ENCODE measurements at regions not wholly inside any gene's neighbourhood (a gene's known extent, or its start where the extent isn't known, plus 50 kb on each side); places are given as distances from the start of the nearest gene placed in this dataset.

DNA sequence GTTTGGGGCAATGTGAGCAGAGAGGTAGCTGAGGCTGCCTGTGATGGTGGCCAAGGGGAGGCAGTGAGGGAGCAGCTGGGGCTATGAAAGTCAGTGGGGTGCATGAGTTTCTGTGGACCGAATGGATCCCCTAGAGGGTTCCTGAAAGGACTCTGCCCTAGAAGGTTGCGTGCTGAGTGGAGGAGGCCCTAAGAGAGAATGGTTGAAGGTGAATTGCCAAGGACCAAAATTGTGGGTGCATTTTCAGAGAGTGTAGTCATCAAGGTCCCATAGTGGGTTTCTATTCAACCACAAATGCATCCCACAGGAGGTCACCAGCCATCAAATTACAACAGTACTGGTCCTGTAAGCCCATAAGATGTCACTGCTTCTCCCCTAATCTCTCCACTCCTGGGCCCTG is 298.3 kb downstream of the CDK5RAP2 start:
- no peak for TF ChIP-seq POLR2A (IDR thresholded peaks at IDR 0.05)
- H3K4me1 ChIP-seq, result no peaks in the 10 kb centered on the region
- no peaks in the 10 kb centered on the region for H3K27me3 ChIP-seq
- no peaks in the 10 kb centered on the region for H3K9me3 ChIP-seq
- no peak overlapping the region for H3K27ac ChIP-seq
- WGBS (ENCODE audit: insufficient coverage, low coverage, low lambda C conversion rate, missing lambda C conversion rate), result 72% methylated on average over 2 of the region's 2 CpGs
- no peak overlapping the region for H3K4me3 ChIP-seq
- no peak for ATAC-seq
- DNase-seq, result no peak
- intact Hi-C loops (cut with DNase I), result no loop called here
- H3K36me3 ChIP-seq, result no peaks in the 10 kb centered on the region

DNA sequence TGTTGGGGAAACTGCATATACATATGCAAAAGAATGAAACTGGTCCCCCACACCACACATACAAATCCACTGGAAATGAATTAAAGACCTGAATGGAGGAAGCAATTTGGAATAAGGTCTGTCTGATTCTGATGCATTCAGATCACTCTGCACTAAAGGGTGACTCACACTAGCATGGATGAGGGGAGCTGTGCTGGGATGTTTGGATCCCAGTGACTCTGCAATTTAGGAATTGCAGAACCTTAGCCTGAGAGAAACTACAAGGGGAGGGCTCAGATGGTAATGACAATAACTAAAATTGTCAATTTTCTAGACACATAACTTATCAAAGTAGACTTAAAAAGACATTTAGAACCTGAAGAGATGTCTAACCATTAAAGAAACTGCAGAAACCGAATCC is 312.0 kb downstream of the CDK5RAP2 start:
- ATAC-seq, result no peak
- TF ChIP-seq, protein P1, sequence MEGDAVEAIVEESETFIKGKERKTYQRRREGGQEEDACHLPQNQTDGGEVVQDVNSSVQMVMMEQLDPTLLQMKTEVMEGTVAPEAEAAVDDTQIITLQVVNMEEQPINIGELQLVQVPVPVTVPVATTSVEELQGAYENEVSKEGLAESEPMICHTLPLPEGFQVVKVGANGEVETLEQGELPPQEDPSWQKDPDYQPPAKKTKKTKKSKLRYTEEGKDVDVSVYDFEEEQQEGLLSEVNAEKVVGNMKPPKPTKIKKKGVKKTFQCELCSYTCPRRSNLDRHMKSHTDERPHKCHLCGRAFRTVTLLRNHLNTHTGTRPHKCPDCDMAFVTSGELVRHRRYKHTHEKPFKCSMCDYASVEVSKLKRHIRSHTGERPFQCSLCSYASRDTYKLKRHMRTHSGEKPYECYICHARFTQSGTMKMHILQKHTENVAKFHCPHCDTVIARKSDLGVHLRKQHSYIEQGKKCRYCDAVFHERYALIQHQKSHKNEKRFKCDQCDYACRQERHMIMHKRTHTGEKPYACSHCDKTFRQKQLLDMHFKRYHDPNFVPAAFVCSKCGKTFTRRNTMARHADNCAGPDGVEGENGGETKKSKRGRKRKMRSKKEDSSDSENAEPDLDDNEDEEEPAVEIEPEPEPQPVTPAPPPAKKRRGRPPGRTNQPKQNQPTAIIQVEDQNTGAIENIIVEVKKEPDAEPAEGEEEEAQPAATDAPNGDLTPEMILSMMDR (IDR thresholded peaks at IDR 0.05), result no peak
- TF ChIP-seq POLR2A (IDR thresholded peaks at IDR 0.05), result no peak
- Histone ChIP-seq H3K9me3 (no peaks in the 10 kb centered on the region), H3K27ac (no peak overlapping the region), H3K27me3 (no peaks in the 10 kb centered on the region), H3K36me3 (no peaks in the 10 kb centered on the region), H3K4me3 (no peak overlapping the region), H3K4me1 (no peaks in the 10 kb centered on the region)
- WGBS (ENCODE audit: insufficient coverage, low coverage, low lambda C conversion rate, missing lambda C conversion rate), result 53% methylated on average over 1 of the region's 1 CpG
- intact Hi-C loops (cut with DNase I), result no loop called here
- no peak for DNase-seq

DNA sequence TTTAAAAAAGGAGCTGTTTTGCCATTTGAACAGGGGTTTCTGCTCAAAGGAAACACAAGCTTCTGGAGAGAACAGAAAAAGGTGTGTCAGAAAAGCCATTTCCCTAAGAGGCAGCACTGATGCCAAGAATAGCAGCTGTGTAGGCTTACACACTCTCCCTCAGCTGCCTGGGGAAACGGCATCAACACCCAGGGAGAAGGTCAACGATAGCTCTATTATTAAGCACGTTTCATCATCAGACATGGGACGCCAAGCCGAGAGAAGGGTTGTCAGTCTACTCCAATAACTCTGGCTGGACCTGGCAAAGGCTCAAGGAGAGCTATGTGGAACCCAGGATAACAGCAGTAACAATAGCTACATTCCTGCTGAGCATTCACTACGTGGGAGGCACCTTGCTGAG is 314.2 kb downstream of the CDK5RAP2 start:
- 56% methylated on average over 6 of the region's 6 CpGs for WGBS (ENCODE audit: insufficient coverage, low coverage, low lambda C conversion rate, missing lambda C conversion rate)
- H3K36me3 ChIP-seq, result no peaks in the 10 kb centered on the region

DNA sequence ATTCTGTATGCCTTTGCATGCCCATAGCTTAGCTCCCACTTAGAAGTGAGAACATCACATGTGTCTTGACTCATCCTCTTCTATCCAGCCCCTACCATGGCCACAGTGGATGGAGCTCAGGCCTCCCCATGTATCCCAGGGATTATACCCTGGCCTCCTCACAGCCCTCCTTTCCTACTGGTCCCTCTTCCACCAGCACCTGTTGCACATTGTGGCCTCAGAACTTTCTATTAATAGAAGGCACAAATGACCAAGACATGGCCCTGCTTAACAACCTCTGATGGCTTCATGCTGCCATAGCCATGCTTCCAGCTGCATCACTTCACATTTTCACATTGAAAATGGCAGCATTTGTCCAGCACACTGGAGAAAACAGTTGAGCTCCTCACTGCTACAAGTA is 315.4 kb downstream of the CDK5RAP2 start:
- Histone ChIP-seq H3K27me3 (no peaks in the 10 kb centered on the region), H3K9me3 (no peaks in the 10 kb centered on the region), H3K4me1 (no peaks in the 10 kb centered on the region), H3K27ac (no peak overlapping the region), H3K4me3 (no peak overlapping the region), H3K36me3 (no peaks in the 10 kb centered on the region)
- DNase-seq (no peak), ATAC-seq (no peak)
- intact Hi-C loops (cut with DNase I), result no loop called here
- TF ChIP-seq, protein P1 (IDR thresholded peaks at IDR 0.05), result no peak
- no peak for TF ChIP-seq POLR2A (IDR thresholded peaks at IDR 0.05)

More for the DNA sequence above, 314.2 kb downstream of the CDK5RAP2 start:
- Histone ChIP-seq H3K27ac (no peak overlapping the region), H3K4me3 (no peak overlapping the region), H3K27me3 (no peaks in the 10 kb centered on the region), H3K9me3 (no peaks in the 10 kb centered on the region), H3K4me1 (no peaks in the 10 kb centered on the region)
- DNase-seq (no peak), ATAC-seq (no peak)
- TF ChIP-seq, protein P1 (IDR thresholded peaks at IDR 0.05), result no peak
- no peak for TF ChIP-seq POLR2A (IDR thresholded peaks at IDR 0.05)
- intact Hi-C loops (cut with DNase I), result no loop called here

DNA sequence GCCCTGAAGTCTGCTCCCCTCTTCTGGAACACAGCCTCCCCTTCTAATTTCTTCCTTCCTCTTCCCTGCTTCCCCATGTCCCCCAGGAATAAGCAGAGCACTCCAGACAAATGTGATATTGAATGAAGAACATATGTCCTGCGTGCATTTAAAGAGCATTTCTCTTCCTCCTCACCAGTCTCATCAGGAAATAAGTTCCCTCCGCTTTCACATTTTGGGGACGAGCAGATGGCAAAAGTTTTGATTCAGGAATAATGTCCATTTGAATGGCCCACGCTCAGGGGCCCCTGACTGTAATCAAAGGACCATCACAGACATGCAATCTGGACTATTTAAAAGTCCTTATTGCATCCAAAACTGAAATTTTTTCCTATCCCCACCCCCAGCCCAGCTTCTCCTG is 316.1 kb downstream of the CDK5RAP2 start:
- Histone ChIP-seq H3K4me3 (no peak overlapping the region), H3K4me1 (no peaks in the 10 kb centered on the region), H3K27me3 (no peaks in the 10 kb centered on the region), H3K9me3 (no peaks in the 10 kb centered on the region), H3K27ac (no peak overlapping the region), H3K36me3 (no peaks in the 10 kb centered on the region)
- intact Hi-C loops (cut with DNase I), result no loop called here
- DNase-seq, result no peak
- WGBS (ENCODE audit: insufficient coverage, low coverage, low lambda C conversion rate, missing lambda C conversion rate), result 71% methylated on average over 4 of the region's 4 CpGs
- no peak for ATAC-seq
- no peak for TF ChIP-seq POLR2A (IDR thresholded peaks at IDR 0.05)
- TF ChIP-seq, protein P1 (IDR thresholded peaks at IDR 0.05), result no peak
